ENCODE measurements at regions not wholly inside any gene's neighbourhood (a gene's known extent, or its start where the extent isn't known, plus 50 kb on each side); places are given as distances from the start of the nearest gene placed in this dataset.

DNA sequence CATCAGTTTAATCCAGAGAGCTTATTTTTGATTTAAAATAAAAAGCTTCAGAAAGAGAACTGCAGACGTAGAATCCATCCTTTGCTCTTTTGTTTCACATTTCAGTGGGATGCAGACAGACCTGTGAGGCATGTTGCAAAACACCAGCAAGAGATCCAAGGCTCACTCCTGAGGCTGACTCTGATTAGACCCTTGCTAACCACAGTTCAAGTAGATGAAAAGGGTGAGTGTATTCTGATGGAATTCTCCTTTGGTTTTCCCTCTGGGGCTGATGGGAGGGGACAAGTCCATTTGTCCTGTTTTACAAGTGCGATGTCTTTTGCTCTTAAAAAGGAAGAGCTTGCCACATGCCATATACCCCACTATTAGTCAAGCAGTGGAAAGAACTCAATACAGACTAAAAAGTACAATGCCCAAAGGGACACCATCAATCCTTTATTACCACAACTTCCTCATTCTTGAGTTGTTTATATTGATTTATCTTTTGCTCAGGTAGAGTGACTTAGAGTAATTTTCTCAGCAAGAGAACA is 772.7 kb downstream of the MAFB start:
- no peak for DNase-seq (ENCODE audit: low read depth in 2 of 2)

DNA sequence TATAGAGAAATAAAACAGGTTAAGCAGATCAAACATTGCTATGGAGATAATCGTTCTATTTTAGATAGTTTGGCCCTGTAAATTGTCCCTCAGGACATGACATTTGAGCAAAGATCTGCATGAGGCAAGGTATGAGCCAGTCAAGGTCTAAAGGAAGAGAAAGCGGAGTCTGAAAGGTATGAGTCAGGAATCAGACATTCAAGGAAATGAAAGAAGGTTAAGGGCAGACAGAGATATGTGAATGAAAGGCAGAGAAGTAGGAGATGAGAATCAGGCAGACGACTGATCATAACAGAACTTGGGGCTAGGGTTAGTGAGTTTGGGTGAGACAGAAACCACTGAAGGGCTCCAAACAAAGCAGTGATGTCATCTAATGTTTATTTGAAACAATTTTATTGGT is 775.8 kb downstream of the MAFB start:
- no peak for DNase-seq (ENCODE audit: low read depth in 2 of 2)

DNA sequence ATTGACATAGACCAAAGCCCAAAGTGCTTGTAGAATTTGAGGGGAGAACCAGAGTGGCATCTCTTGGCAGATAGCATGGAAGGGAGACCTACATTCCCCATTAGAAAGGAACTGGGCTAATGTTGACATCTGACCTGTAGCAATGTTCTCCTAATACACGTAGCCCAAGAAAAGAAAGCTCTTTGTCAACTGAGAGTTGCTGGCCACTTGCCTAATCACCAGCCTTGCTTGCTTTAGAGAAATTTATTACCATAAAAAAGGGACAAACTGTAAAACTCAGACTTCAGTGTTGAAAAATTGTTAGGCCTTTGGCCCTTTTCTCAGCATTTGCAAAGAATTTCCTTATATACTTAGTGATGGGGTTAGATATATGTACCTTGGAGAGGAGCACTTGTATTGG is 777.5 kb downstream of the MAFB start:
- DNase-seq (ENCODE audit: low read depth in 2 of 2): no peak

DNA sequence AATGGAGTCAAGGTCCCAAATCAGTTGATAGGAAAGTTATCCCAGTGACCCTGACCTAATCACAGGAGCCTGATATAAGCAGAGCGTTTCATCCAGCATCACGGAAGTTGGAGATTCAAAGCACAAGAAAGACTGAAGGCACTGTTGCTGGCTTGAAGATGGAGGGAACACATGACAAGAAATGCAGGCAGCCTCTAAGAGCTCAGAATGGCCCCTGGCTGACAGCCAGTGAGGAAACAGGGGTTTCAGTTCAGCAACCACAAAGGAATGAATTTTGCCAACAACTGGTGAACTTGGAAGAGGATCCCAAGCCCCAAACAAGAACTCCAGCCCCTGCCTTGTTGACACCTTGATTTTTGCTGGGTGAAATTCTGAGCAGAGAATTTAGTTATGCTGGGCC is 778.5 kb downstream of the MAFB start:
- DNase-seq (ENCODE audit: low read depth in 2 of 2): no peak

DNA sequence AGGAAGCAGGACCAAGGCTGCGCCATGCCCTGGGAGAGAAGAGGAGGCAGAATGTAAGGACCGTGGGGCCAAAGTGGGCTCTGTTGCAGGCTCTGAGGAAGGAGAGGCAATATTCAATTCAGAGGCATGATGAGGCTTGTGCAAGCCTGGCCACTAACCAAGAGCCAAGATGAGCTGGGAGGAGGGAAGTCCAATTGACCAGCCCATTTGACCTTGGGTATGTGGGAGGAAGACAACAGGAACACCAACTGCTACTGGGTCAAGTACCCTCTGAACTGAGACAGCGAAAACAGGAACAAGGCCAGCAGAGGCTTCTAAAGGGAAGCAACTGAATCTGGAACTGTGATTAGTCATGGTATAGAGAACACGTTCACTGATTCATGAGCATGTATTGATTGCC is 779.6 kb downstream of the MAFB start:
- no peak for DNase-seq (ENCODE audit: low read depth in 2 of 2)

DNA sequence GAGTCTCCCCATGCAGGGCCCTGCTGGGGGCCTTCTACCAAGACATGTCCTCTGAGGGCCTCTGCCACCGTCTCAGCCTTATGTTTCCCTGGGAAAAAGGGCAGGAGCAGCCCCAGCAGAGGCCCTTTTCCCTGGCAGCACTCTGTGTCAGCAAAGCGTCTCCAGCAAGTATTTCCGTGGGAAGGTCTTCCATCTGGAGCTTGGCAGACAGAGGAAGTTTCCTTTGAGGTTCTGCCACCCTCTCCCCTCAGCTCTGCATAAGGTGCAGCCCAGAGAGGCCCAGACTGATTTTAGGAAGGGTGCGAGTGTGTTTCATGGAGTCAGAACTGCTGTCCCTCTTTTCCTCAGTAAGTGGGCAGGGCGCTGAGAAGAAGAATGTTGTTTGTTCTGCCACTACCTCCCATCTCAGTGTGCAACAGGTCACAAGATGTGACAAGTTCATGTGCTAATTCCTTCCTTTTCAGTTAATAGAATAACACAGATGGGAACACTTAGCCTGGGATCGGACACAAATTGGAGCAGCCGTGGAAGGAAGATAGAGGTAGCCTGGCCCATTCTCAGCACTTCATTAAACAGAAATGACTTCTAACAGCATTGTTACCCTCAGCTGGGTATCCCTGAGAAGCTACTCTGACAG is 784.4 kb downstream of the MAFB start:
- no peak for DNase-seq (ENCODE audit: low read depth in 2 of 2)

DNA sequence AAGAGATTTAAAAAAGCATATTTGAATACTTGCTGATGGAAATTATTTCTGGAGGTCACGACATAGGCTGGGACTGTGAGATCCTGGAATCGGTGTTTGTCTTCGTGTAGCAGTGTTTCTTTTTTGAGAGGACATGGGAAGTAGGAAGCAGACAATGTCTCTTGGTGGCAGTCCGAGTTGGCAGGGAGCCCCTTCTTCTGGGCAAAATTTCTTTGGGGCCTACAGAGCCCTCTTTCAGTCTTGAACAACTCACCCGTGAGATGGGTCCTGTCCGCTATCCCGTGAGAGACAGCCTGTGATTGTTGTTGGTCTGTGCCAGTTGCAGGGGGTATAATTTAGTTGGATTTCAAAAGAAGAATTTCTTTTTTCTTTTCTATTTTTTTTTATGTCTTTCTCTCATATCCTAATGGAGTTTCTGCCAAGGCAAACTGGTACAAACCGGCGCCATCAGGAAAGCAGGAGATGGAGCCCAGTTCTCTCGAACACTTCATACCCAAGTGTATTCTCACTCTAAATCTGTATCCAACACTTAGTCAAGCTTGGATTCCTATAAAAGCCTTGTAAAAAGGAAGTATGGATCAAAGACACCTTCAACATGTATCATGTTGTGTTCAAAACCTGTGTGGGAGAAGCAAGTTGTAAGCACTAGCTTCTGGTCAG is 785.1 kb downstream of the MAFB start:
- no peak for DNase-seq (ENCODE audit: low read depth in 2 of 2)

DNA sequence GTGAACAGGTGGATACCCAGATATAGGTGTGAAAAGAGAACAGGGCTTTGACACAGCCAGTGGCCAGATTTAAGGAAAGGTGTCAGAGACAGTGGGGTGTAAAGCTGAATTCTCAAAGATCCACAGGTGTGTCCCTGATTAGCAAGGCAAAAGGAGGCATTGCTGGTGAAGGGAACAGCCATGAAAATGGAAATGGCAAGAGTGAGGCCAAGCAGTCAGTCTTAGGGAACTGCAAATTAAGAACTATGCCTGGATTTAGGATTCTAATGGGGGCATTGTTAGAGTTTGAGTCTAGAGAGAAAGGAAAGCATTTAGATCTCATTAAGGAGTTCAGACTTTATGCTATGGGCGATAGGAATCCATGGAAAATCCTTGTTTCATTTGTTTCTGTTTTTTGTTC is 789.2 kb downstream of the MAFB start:
- DNase-seq (ENCODE audit: low read depth in 2 of 2): no peak

DNA sequence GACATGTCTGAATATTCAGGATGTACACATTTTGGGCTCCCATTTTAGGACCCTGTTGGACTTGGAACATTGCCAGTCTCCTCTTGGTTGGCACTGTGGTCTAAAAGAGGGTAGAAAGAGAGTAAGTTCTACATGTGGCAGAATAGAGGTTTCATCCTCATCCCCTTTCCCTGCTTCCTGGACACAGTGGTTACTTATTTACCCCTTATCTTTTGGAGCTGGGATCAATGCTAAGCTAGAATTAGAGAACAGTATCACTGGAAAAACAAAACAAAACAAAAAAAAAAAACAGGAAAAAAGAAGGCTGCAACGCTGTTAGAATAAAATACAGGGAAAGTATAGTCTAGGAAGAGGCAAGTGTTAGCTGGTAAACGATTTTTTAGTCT is 790.6 kb downstream of the MAFB start:
- no peak for DNase-seq (ENCODE audit: low read depth in 2 of 2)

DNA sequence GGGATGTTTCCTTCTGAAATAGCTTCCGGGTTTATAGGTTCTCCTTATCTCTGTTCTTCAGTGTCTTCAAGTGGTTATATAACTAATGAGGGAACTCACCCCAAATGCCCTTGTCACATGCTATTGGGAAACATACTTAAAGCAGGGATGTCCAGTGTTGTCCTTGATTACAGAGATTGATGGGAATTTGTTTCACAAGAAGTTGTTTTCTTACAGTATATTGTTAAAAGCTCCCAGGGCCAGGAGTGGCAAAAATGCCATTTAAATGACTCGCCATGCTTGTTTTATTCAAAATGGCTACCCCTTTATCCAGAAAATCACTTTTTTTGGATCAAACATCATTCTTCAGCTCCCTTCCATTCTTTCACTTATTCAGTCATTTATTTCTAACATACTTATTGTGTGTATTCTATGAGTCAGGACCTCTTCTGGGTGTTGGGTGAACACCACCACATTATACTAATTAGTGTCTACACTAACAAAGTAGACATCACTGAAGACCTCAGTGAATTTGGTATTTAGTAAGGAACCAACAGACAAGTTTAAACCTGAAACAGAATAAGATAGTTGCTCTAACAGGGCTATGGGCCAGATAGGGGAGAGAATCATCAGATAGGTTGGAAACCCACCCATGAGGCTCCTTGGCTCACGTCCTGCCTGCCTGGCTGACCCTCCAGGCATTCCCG is 791.1 kb downstream of the MAFB start:
- DNase-seq (ENCODE audit: low read depth in 2 of 2): no peak

DNA sequence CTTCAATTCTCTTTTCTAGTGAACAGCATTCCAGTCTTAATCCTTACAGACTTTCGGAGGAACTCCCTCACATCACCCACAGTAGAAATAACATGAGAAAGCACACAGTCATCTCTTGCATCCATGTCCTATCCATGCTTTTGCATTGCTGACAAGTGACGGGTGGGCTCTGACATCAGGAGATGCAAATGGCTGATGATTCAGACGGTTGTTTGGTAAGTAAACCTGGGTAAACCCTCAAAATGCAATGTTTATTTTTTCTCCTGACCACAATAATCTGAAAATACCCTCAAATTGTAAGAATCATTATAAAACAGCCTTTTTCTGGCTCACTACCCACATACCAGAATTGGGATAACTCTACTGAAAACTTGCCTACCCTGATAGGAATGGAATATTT is 792.0 kb downstream of the MAFB start:
- DNase-seq (ENCODE audit: low read depth in 2 of 2): no peak

DNA sequence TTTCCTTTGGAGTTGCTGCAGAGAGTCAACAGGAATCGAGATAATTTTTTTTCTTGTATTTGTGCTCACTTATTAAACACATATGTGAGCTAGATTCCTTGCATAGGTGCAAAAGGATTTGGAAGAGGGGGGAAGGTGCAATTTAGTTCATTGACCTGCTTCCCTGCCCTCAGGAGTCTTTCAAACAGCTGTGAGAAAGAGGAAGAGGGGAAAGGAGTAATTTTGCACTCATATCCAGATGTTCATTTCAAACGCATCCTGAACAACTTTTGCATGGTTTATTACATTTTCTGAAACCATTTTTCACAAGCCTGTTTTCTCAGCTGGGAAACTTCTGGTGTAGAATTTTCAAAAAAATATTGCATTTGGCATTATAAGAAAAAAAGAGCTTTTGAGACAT is 795.0 kb downstream of the MAFB start:
- no peak for DNase-seq (ENCODE audit: low read depth in 2 of 2)

DNA sequence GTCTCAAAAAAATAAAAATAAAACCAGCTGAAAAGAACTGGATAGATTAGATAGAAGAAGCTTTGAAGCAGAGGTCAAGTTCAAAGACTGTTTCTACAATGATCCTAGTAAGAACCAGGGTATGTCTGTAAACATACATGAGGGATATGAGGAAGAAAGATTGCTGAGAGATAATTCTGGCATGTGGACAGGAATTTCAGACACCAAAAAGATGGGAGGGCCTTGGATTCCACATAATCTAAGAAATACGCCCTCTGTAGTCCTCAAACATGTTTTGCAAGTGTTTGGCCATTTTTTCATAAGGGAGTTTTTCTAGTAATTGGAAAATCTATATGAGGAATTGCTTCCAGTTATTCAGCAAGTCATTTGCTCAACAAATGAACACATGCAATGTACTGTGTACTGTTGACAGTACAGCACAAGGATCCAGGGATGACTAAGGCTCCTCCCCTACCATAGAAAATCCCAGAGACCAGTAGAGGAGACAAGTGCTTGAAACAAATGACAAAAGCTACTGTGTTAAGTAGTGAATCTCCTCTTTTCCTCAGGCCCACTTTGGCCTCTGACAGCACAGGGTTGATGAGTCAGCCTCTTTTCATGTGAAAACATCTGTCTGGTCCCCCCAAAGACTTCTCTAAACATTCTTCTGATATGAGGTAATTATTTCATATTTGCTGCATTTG is 795.9 kb downstream of the MAFB start:
- no peak for DNase-seq (ENCODE audit: low read depth in 2 of 2)

DNA sequence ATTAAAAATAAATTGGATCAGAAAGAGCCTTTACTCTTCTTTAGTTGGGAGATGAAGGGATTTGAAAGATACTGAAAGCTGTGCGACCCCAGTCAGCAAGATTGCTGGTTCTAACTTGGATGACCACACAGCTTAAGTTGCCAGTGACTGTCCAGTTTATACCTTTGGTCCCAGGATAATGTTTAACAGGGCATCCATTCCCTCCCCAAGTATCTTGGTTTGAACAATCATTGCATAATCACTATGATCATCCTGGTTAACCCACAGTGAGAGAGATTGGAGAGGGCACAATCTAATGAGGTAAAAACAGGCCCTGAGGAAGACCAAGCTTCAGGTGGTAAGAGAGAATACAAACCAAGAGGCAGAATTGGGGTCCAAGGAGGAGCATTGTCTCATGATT is 798.3 kb downstream of the MAFB start:
- DNase-seq (ENCODE audit: low read depth in 2 of 2): no peak

DNA sequence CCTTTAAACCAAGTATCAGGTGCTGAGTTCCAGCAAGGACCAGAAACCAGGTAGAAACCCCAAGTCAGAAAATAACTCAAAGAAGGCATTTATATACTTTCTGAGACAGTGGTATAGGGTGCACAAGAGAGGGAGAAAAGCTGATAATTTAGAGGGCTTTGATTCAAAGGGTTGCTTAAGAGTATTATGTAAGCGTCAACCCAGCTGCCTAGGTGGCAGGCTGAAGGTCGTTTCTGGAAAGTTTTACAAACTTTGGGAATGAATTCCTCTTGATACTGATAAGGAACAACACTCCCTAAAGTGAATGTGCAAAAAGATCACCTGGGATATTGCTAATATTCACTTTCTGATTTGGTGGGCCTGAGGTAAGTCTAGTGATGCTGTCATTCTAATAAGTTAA is 800.7 kb downstream of the MAFB start:
- no peak for DNase-seq (ENCODE audit: low read depth in 2 of 2)

DNA sequence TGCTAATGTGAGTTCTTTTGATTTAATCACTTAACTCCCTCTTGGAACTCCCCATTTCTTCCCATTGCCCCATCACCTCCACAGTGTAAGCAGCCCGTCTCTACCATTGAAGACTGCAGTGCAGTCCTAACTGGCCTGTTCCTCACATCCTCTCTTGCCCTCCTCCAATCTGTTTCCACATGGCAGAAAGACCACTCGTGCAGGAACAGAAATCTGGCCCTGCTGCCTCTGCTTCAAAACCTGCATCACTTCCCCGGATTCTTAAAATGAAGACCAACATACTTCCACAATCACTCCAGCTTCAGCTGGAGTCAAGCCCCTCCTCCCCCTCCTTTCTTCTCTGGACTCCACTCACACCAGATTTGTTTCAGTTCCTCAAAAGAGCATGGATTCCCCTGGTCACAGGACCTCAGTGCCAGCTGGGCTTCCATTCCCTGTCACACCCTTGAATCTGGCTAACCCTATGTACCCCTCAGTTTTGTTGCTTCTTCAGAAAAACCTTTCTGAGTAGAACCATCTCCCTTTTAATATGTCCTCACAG is 802.3 kb downstream of the MAFB start:
- DNase-seq (ENCODE audit: low read depth in 2 of 2): no peak

DNA sequence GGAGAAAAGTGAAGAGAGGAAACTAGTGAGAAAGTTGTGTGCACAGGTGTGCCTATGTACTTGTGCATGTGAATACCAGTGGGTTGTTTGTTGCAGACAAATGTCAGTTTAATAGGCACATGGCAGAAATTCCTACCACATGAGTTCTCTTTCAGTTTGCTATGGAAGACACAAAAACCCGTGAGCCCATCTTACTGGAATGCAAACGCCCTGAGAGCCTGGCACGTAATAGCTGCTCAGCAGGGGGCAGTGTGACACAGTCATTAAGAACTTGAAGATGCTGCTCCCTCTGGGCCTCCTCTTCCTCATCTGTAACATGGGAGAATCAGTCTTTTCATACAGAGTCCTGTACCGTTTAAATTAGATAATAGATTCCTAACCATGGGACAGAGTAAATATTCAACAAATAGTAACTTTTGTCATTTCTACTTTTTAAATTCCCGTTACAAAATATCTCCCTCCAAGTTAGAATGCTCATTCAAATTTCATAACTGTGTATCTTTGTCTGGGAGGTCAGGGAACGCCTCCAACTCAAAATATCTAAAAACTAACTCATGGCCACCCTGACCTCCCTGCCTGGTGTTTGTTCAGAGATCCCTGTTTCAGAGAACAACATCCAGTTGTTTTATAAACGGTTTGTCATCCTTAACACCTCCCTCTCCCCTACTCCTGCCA is 802.9 kb downstream of the MAFB start:
- no peak for DNase-seq (ENCODE audit: low read depth in 2 of 2)

DNA sequence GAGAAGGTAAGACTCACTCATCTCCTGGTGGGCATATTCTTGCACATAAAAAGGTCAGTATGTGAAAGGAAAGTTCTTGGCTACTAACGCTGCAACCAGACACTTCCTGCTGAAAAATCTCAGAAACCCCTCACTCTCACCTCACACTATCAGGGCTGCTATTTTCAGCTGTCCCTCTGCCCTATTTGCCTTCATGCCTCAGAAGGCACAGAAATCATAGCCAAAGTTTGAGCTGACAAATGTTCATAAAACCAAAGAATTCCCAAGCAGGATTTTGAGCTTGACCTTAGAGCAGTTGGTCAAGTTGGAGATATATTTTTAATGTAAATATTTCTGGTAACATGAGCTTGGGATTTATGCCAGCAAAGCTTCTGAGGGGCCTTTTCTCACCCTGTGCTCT is 806.2 kb downstream of the MAFB start:
- DNase-seq (ENCODE audit: low read depth in 2 of 2): no peak

DNA sequence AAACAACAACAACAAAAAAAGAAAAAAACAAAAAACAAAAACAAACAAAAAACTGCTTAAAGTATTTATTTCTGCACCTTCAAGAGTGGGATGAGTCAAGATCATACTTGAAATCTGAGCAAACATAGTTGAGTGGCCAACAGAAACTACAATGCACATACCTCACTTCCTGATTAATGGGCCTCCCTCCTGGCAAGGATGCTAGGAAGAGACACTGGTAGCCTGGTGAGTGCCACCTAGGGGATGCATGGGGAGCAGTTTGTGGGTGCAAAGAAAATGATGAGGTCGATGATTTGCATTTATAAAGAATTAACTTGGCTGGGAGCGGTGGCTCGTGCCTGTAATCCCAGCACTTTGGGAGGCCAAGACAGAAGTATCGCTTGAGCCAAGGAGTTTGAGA is 808.1 kb downstream of the MAFB start:
- DNase-seq (ENCODE audit: low read depth in 2 of 2): no peak

DNA sequence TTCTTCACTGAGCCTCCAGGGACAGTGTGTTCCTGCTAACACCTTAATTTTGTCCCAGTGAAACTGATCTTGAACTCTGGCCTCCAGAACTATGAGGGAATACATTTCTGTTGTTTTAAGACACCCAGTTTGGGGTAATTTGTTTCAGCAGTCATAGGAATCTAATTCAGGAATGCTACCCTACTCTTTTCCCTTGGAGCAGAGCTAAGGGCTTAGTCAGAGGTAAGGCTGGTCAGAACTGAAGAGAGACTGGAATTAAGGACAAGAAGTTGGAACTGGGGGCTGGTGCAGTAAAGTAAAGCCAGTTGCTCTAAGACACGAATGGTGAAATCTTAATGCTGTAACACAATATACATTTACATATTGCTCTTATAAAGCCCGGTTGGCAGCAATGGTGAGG is 809.7 kb downstream of the MAFB start:
- no peak for DNase-seq (ENCODE audit: low read depth in 2 of 2)

DNA sequence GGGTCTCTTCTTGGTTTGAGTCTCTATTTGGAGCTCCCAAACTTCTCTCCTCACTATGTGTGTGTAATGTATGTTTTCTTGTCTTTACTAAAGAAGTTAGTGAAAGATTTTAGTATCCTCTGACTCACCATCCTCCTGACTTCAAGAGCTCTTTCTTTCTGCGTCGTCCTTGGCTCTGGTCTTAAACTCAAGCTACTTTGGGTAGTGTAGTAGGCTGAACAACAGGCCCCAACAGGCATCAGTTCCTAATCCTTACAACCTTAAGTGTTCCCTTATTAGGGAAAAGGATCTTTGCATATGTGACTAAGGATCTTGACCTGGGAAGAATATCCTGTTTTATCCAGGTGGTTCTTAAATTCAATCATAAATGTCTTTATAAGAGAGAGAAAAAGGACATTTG is 810.2 kb downstream of the MAFB start:
- no peak for DNase-seq (ENCODE audit: low read depth in 2 of 2)

DNA sequence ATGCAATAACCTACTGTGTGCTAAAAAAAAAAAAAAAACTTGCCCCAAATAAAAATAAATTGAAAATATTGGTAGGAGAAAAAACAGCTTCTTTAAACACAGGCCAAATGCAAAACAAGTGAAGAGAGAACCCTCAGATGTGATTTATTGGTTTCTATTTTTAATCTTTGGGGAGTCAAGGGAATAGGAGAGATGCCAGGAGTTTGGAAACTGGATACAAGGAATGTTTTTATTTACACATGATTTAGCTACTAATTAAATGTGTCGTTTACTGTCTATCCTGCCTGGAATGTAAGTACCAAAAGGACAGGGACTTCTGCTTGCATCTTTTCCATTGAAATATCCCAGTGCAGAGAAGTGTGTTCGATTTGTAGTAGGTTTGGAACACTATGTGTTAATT is 810.7 kb downstream of the MAFB start:
- no peak for DNase-seq (ENCODE audit: low read depth in 2 of 2)

All from stimulated activated CD4-positive, alpha-beta T cell treated with anti-CD3 and anti-CD28 coated beads, Interleukin-1b, Interleukin-23, amount 100 ng/mL, for 4 hours (primary cell).